B cell (primary cell): ENCODE measurements at regions not wholly inside any gene's neighbourhood (a gene's known extent, or its start where the extent isn't known, plus 50 kb on each side); places are given as distances from the start of the nearest gene placed in this dataset.

Experiments used
- ATAC-seq: fragments of 200-7000 bp; cut with Tn5 transposase; one replicate; pipeline ENCODE4 v1.10.0; 2021; ENCODE audit warnings: low read depth, mild to moderate bottlenecking, moderate number of reproducible peaks, moderate library complexity
- CTCF ChIA-PET: fragments of 350-600 bp; sonication (Branson Sonifier 250); formaldehyde crosslinking; loops from one replicate; lab custom pipeline; 2021; ENCODE audit warnings: antibody characterized with exemption, inconsistent platforms; lab: Charles Lee
- POLR2A ChIA-PET: fragments of 350-600 bp; sonication (Branson Sonifier 250); formaldehyde crosslinking; loops from one replicate; lab custom pipeline; 2021; ENCODE audit warnings: antibody characterized with exemption; lab: Charles Lee
- DNase-seq: peaks from one replicate; pipeline ENCODE4 v3.0.0; 2013
- H2AFZ ChIP-seq: 2 replicates; pipeline ENCODE4 v1.6.1; 2012; ENCODE audit warnings: mild to moderate bottlenecking, low read depth, low read length; ENCODE audit not compliant: insufficient read depth, poor library complexity, severe bottlenecking
- H3K27ac ChIP-seq, 2 donors: 1 replicate in 1 of 2; 2 replicates in 1 of 2; pipeline ENCODE4 v1.5.1; 2012 to 2013; ENCODE audit warnings: low read length in 2 of 2, mild to moderate bottlenecking in 2 of 2, moderate library complexity in 1 of 2
- H3K27me3 ChIP-seq, 4 experiments: fragments of 200-600 bp in 1 of 4; sonication (generic) in 1 of 4; replicated peaks in 1 of 4; 1 replicate in 2 of 4; 2 replicates in 2 of 4; pipeline versions ENCODE4 v1.6.1 to v1.7.0; 2013 to 2016; ENCODE audit warnings: low read length in 3 of 4, mild to moderate bottlenecking in 2 of 4, mixed read lengths in 1 of 4, moderate library complexity in 1 of 4; ENCODE audit not compliant: insufficient read depth in 4 of 4, control insufficient read depth in 3 of 4; ENCODE audit errors: control extremely low read depth in 1 of 4
- H3K36me3 ChIP-seq, 2 experiments: replicated peaks in 1 of 2; 1 replicate in 1 of 2; 2 replicates in 1 of 2; pipeline versions ENCODE4 v1.6.1 to v1.7.1; 2013; ENCODE audit warnings: low read length in 1 of 2; ENCODE audit not compliant: insufficient read depth in 2 of 2, control insufficient read depth in 1 of 2; ENCODE audit errors: control extremely low read depth in 1 of 2, extremely low read depth in 1 of 2
- H3K4me1 ChIP-seq, 2 donors: fragments of 200-600 bp in 1 of 2; sonication (generic) in 1 of 2; 1 replicate in 1 of 2; 2 replicates in 1 of 2; pipeline versions ENCODE4 v1.5.1 to v1.6.1; 2013 to 2017; ENCODE audit warnings: low read length in 2 of 2; ENCODE audit not compliant: control insufficient read depth in 2 of 2, insufficient read depth in 2 of 2
- H3K4me2 ChIP-seq: replicated peaks from 2 replicates; pipeline ENCODE3; 2012; ENCODE audit warnings: mild to moderate bottlenecking, low read depth, low read length; ENCODE audit not compliant: poor library complexity, severe bottlenecking
- H3K4me3 ChIP-seq, 5 experiments: fragments of 200-600 bp in 1 of 5; sonication (generic) in 1 of 5; 1 replicate in 3 of 5; 2 replicates in 2 of 5; pipeline versions ENCODE4 v1.5.1 to v1.7.0; 2011 to 2016; ENCODE audit warnings: low read length in 4 of 5, mild to moderate bottlenecking in 4 of 5, low read depth in 2 of 5, control low read depth in 1 of 5, moderate library complexity in 1 of 5; ENCODE audit not compliant: insufficient read depth in 1 of 5; ENCODE audit errors: control extremely low read depth in 1 of 5, extremely low read depth in 1 of 5
- H3K79me2 ChIP-seq: fragments of 200-600 bp; sonication (generic); one replicate; pipeline ENCODE4 v1.6.0; 2016; ENCODE audit warnings: low read length; ENCODE audit not compliant: control insufficient read depth, insufficient read depth
- H3K9ac ChIP-seq: fragments of 200-600 bp; sonication (generic); 2 replicates; pipeline ENCODE4 v1.6.1; 2017; ENCODE audit warnings: mild to moderate bottlenecking, low read length, moderate library complexity
- H3K9me3 ChIP-seq, 3 donors: one replicate each; pipeline versions ENCODE4 v1.6.1 to v1.7.1; 2013; ENCODE audit warnings: low read length in 2 of 3; ENCODE audit not compliant: control insufficient read depth in 2 of 3, insufficient read depth in 1 of 3; ENCODE audit errors: control extremely low read depth in 1 of 3
- H4K20me1 ChIP-seq: 2 replicates; pipeline ENCODE4 v1.6.0; 2012; ENCODE audit warnings: mild to moderate bottlenecking, low read length; ENCODE audit not compliant: insufficient read depth, control insufficient read depth, poor library complexity, severe bottlenecking
- H3K27ac Mint-ChIP-seq: one replicate; pipeline ENCODE4 v1.8.0; 2021; ENCODE audit warnings: mixed read lengths
- H3K27me3 Mint-ChIP-seq: one replicate; pipeline ENCODE4 v1.8.0; 2021; ENCODE audit warnings: mixed read lengths
- H3K4me1 Mint-ChIP-seq: one replicate; pipeline ENCODE4 v1.8.0; 2021; ENCODE audit warnings: mixed read lengths
- H3K4me3 Mint-ChIP-seq: one replicate; pipeline ENCODE4 v1.8.0; 2021; ENCODE audit warnings: mixed read lengths
- H3K9me3 Mint-ChIP-seq: one replicate; pipeline ENCODE4 v1.8.0; 2022; ENCODE audit warnings: mixed read lengths; ENCODE audit not compliant: insufficient read depth
- EZH2 ChIP-seq: IDR thresholded peaks from 2 replicates; pipeline ENCODE4 v1.6.1; 2012; ENCODE audit warnings: borderline replicate concordance, low read depth, mild to moderate bottlenecking, moderate library complexity, low read length; ENCODE audit not compliant: insufficient read depth, poor library complexity, severe bottlenecking
- WGBS: methylation state at CpG from one replicate; pipeline ENCODE4 v1.1.5; 2013; ENCODE audit warnings: missing lambda C conversion rate; ENCODE audit not compliant: insufficient coverage; 5-methylcytosine and 5-hydroxymethylcytosine counted together
- intact Hi-C: fragments of 100-400 bp; cut with micrococcal nuclease; formaldehyde crosslinking; loops from one replicate; pipeline ENCODE4 v1.10.0; 2022
- TF ChIP-seq, protein P1 (sequence below): fragments of 200-600 bp; IDR thresholded peaks from one replicate; pipeline ENCODE4 v1.8.0; 2022; ENCODE audit warnings: antibody characterized with exemption, mild to moderate bottlenecking

- Histone ChIP-seq H3K4me2 (no peak overlapping the region), H3K9ac (no peak overlapping the region), H3K79me2 (no peaks in the 10 kb centered on the region), H2AFZ (no peak overlapping the region), H3K27ac (no peak overlapping the region), H3K4me1 (no peaks in the 10 kb centered on the region), H3K27me3 (peaks cover 0 to 6% (median 0%) of the 10 kb centered on the region in 4 experiments), H4K20me1 (no peaks in the 10 kb centered on the region), H3K9me3 (no peaks in the 10 kb centered on the region), H3K36me3 (no peaks in the 10 kb centered on the region), H3K4me3 (no peak overlapping the region)
- peaks cover 11% of the 10 kb centered on the region for H3K9me3 Mint-ChIP-seq
- ATAC-seq, result no peak
- CTCF ChIA-PET, result no interaction called here
- no peak for DNase-seq
- POLR2A ChIA-PET, result no interaction called here
- 14% methylated on average over 4 of the region's 6 CpGs for WGBS
- H3K27me3 Mint-ChIP-seq, result peaks cover 17% of the 10 kb centered on the region
- no peak overlapping the region for H3K27ac Mint-ChIP-seq
- intact Hi-C loops, result no loop called here
- no peak overlapping the region for H3K4me3 Mint-ChIP-seq
- TF ChIP-seq, protein P1, sequence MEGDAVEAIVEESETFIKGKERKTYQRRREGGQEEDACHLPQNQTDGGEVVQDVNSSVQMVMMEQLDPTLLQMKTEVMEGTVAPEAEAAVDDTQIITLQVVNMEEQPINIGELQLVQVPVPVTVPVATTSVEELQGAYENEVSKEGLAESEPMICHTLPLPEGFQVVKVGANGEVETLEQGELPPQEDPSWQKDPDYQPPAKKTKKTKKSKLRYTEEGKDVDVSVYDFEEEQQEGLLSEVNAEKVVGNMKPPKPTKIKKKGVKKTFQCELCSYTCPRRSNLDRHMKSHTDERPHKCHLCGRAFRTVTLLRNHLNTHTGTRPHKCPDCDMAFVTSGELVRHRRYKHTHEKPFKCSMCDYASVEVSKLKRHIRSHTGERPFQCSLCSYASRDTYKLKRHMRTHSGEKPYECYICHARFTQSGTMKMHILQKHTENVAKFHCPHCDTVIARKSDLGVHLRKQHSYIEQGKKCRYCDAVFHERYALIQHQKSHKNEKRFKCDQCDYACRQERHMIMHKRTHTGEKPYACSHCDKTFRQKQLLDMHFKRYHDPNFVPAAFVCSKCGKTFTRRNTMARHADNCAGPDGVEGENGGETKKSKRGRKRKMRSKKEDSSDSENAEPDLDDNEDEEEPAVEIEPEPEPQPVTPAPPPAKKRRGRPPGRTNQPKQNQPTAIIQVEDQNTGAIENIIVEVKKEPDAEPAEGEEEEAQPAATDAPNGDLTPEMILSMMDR, result no peak
- TF ChIP-seq EZH2, result no peak
- H3K4me1 Mint-ChIP-seq, result no peaks in the 10 kb centered on the region
Observed at GRCh38 chr16:26189536-26189935, 497.8 kb downstream of the HS3ST4 start.

- H3K4me2 ChIP-seq, result no peak overlapping the region
- 43% methylated on average over 1 of the region's 3 CpGs for WGBS
- H3K9me3 ChIP-seq, result no peaks in the 10 kb centered on the region
- no peaks in the 10 kb centered on the region for H3K4me1 Mint-ChIP-seq
- no peaks in the 10 kb centered on the region for H3K79me2 ChIP-seq
- intact Hi-C loops, result no loop called here
- H3K9me3 Mint-ChIP-seq, result peaks cover 11% of the 10 kb centered on the region
- H3K27ac Mint-ChIP-seq, result no peak overlapping the region
- ATAC-seq (no peak), DNase-seq (no peak)
- no peak overlapping the region for H3K27ac ChIP-seq
- H2AFZ ChIP-seq, result no peak overlapping the region
- no peak for TF ChIP-seq EZH2
- TF ChIP-seq, protein P1, result no peak
- no peak overlapping the region for H3K4me3 ChIP-seq
- no peaks in the 10 kb centered on the region for H4K20me1 ChIP-seq
- no peak overlapping the region for H3K9ac ChIP-seq
- no peak overlapping the region for H3K4me3 Mint-ChIP-seq
- H3K4me1 ChIP-seq, result no peaks in the 10 kb centered on the region
- H3K27me3 Mint-ChIP-seq, result no peaks in the 10 kb centered on the region
- H3K27me3 ChIP-seq, result peaks cover 0 to 6% (median 0%) of the 10 kb centered on the region in 4 experiments
- ChIA-PET POLR2A (no interaction called here), CTCF (no interaction called here)
- no peaks in the 10 kb centered on the region for H3K36me3 ChIP-seq
Observed at GRCh38 chr16:26194526-26194925, 502.8 kb downstream of the HS3ST4 start.
